OCI-LY3 (cell line): ENCODE measurements at regions not wholly inside any gene's neighbourhood (a gene's known extent, or its start where the extent isn't known, plus 50 kb on each side); places are given as distances from the start of the nearest gene placed in this dataset.
A peak's percentile ranks its signal among the peaks of the same experiment; 100 is the strongest.
"Not testable (repeated sequence)": the region's sequence is repeated elsewhere in the genome, so short reads cannot be mapped to it uniquely, and the experiment has no call there.

ENCODE experiments used
- H2AFZ ChIP-seq: fragments of 200-600, 300-600 bp; shearing (Covaris generic); 2 replicates; pipeline ENCODE4 v1.6.0; 2014; ENCODE audit warnings: antibody characterized with exemption, low read depth, low read length
- H3K27ac ChIP-seq: fragments of 200-600, 300-600 bp; sonication (generic); 2 replicates; pipeline ENCODE4 v1.5.1; 2014; ENCODE audit warnings: mild to moderate bottlenecking, low read length, moderate library complexity, mixed read lengths
- H3K27me3 ChIP-seq: fragments of 200-600, 300-600 bp; sonication (generic); 2 replicates; pipeline ENCODE4 v1.6.1; 2014; ENCODE audit warnings: low read depth, low read length, mixed read lengths
- H3K36me3 ChIP-seq: fragments of 200-600, 300-600 bp; sonication (generic); replicated peaks from 2 replicates; pipeline ENCODE3; 2014; ENCODE audit warnings: low read depth, low read length, mixed read lengths
- H3K4me1 ChIP-seq: fragments of 300-600, 200-600 bp; sonication (generic); 2 replicates; pipeline ENCODE4 v1.6.1; 2014; ENCODE audit warnings: low read length, mixed read lengths
- H3K4me2 ChIP-seq: fragments of 200-600, 300-600 bp; sonication (generic); 2 replicates; pipeline ENCODE4 v1.6.1; 2014; ENCODE audit warnings: low read length, mixed read lengths
- H3K4me3 ChIP-seq: fragments of 300-600, 200-600 bp; sonication (generic); 2 replicates; pipeline ENCODE4 v1.5.1; 2014; ENCODE audit warnings: antibody characterized with exemption, mild to moderate bottlenecking, low read length, moderate library complexity
- H3K79me2 ChIP-seq: fragments of 300-600, 200-600 bp; shearing (Covaris generic); 2 replicates; pipeline ENCODE4 v1.6.1; 2014; ENCODE audit warnings: mild to moderate bottlenecking, low read length, mixed read lengths
- H3K9ac ChIP-seq: fragments of 300-600, 200-600 bp; shearing (Covaris generic); 2 replicates; pipeline ENCODE4 v1.6.0; 2014; ENCODE audit warnings: mild to moderate bottlenecking, low read length, moderate library complexity
- H3K9me3 ChIP-seq: fragments of 200-600, 300-600 bp; shearing (Covaris generic); 2 replicates; pipeline ENCODE4 v1.6.1; 2014; ENCODE audit warnings: low read length, mixed read lengths; ENCODE audit not compliant: insufficient read depth
- H4K20me1 ChIP-seq: fragments of 200-600, 300-600 bp; sonication (generic); 2 replicates; pipeline ENCODE4 v1.6.1; 2016; ENCODE audit warnings: low read length, mixed read lengths; ENCODE audit not compliant: insufficient read depth
- CTCF ChIP-seq: fragments of 200-600, 300-600 bp; sonication (generic); IDR thresholded peaks from 2 replicates; pipeline ENCODE4 v1.5.1; 2014; ENCODE audit warnings: antibody characterized with exemption, low read length, low read depth
- EZH2phosphoT487 ChIP-seq: fragments of 200-600 bp; shearing (Covaris generic); IDR thresholded peaks from 2 replicates; pipeline ENCODE4 v1.6.1; 2018; ENCODE audit warnings: antibody characterized with exemption, mixed run types, low read depth

- H3K36me3 ChIP-seq, result no peaks in the 10 kb centered on the region
- H3K27me3 ChIP-seq, result 0 out of 2 replicates have a peak, but pooled peaks cover 5% of the 10 kb centered on the region
- H3K4me3 ChIP-seq, result no peak overlapping the region
- H2AFZ ChIP-seq, result no peak overlapping the region
- TF ChIP-seq EZH2phosphoT487, result no peak
- TF ChIP-seq CTCF, result peak; percentile 58
- H4K20me1 ChIP-seq, result no peaks in the 10 kb centered on the region
- no peak overlapping the region for H3K27ac ChIP-seq
- H3K4me2 ChIP-seq, result no peak overlapping the region
- no peaks in the 10 kb centered on the region for H3K9me3 ChIP-seq
- no peaks in the 10 kb centered on the region for H3K4me1 ChIP-seq
- no peaks in the 10 kb centered on the region for H3K79me2 ChIP-seq
- no peak overlapping the region for H3K9ac ChIP-seq
These were observed 70.3 kb downstream of the ARL9 start for GRCh38 chr4:56575820-56576429.

- not testable (repeated sequence) for H3K9me3 ChIP-seq, H3K79me2 ChIP-seq, H2AFZ ChIP-seq, H3K36me3 ChIP-seq, H3K4me1 ChIP-seq, H3K27me3 ChIP-seq, H4K20me1 ChIP-seq, H3K4me2 ChIP-seq, H3K4me3 ChIP-seq, H3K9ac ChIP-seq, H3K27ac ChIP-seq
These were observed 86.8 kb downstream of the ARL9 start for GRCh38 chr4:56592417-56592816.
